CD14-positive monocyte (primary cell): ENCODE measurements at regions not wholly inside any gene's neighbourhood (a gene's known extent, or its start where the extent isn't known, plus 50 kb on each side); places are given as distances from the start of the nearest gene placed in this dataset.

Source experiments
- DNase-seq, 3 donors: peaks; one replicate each; pipeline ENCODE4 v3.0.0-alpha.2; 2011 to 2022
- H2AFZ ChIP-seq: 2 replicates; pipeline ENCODE4 v1.6.0; 2012; ENCODE audit warnings: mild to moderate bottlenecking, low read depth, low read length, inconsistent platforms; ENCODE audit not compliant: insufficient read depth, poor library complexity, severe bottlenecking
- H3K27ac ChIP-seq, 2 donors: 1 replicate in 1 of 2; 2 replicates in 1 of 2; pipeline ENCODE4 v1.5.1; 2012 to 2013; ENCODE audit warnings: low read length in 2 of 2, control low read depth in 1 of 2, inconsistent platforms in 1 of 2, low read depth in 1 of 2, mild to moderate bottlenecking in 1 of 2
- H3K27me3 ChIP-seq, 2 donors: one replicate each; pipeline versions ENCODE4 v1.6.0 to v1.6.1; 2011 to 2013; ENCODE audit warnings: low read length in 2 of 2; ENCODE audit not compliant: control insufficient read depth in 2 of 2, insufficient read depth in 2 of 2
- H3K36me3 ChIP-seq, 2 donors: replicated peaks in 1 of 2; 1 replicate in 1 of 2; 2 replicates in 1 of 2; pipeline versions ENCODE4 v1.5.1 to v1.6.1; 2012 to 2013; ENCODE audit warnings: low read length in 2 of 2, control low read depth in 1 of 2, inconsistent platforms in 1 of 2, mild to moderate bottlenecking in 1 of 2; ENCODE audit not compliant: insufficient read depth in 2 of 2, control insufficient read depth in 1 of 2
- H3K4me1 ChIP-seq, 2 donors: 1 replicate in 1 of 2; 2 replicates in 1 of 2; pipeline versions ENCODE4 v1.5.1 to v1.6.1; 2012 to 2013; ENCODE audit warnings: low read length in 2 of 2, control low read depth in 1 of 2, inconsistent platforms in 1 of 2, mild to moderate bottlenecking in 1 of 2, moderate library complexity in 1 of 2; ENCODE audit not compliant: insufficient read depth in 2 of 2, control insufficient read depth in 1 of 2
- H3K4me2 ChIP-seq: replicated peaks from 2 replicates; pipeline ENCODE3; 2012; ENCODE audit warnings: low read length, moderate library complexity, mild to moderate bottlenecking; ENCODE audit not compliant: poor library complexity, severe bottlenecking; ENCODE audit errors: extremely low read depth
- H3K4me3 ChIP-seq, 3 experiments: fragments of 200-600 bp in 1 of 3; sonication (generic) in 1 of 3; replicated peaks in 1 of 3; 1 replicate in 2 of 3; 2 replicates in 1 of 3; pipeline ENCODE4 v1.5.1; 2011 to 2013; ENCODE audit warnings: low read length in 3 of 3, mild to moderate bottlenecking in 3 of 3, control low read depth in 2 of 3, low read depth in 2 of 3, inconsistent platforms in 1 of 3, moderate library complexity in 1 of 3
- H3K79me2 ChIP-seq: 2 replicates; pipeline ENCODE4 v1.6.0; 2012; ENCODE audit warnings: mild to moderate bottlenecking, control low read depth, inconsistent platforms, low read length, moderate library complexity; ENCODE audit not compliant: insufficient read depth
- H3K9ac ChIP-seq: 2 replicates; pipeline ENCODE4 v1.6.0; 2017; ENCODE audit warnings: low read length, mild to moderate bottlenecking; ENCODE audit not compliant: insufficient read depth, poor library complexity, severe bottlenecking
- H3K9me3 ChIP-seq, 2 donors: replicated peaks in 1 of 2; 1 replicate in 1 of 2; 2 replicates in 1 of 2; pipeline versions ENCODE4 v1.5.1 to v1.6.1; 2012 to 2013; ENCODE audit warnings: low read length in 2 of 2, control low read depth in 1 of 2; ENCODE audit not compliant: control insufficient read depth in 1 of 2, insufficient read depth in 1 of 2
- H4K20me1 ChIP-seq: 2 replicates; pipeline ENCODE4 v1.6.0; 2012; ENCODE audit warnings: mild to moderate bottlenecking, low read length, control low read depth, moderate library complexity; ENCODE audit not compliant: insufficient read depth
- H3K27ac Mint-ChIP-seq, 7 donors: one replicate each; pipeline ENCODE4 v1.8.0; 2020; ENCODE audit warnings: mild to moderate bottlenecking in 7 of 7, mixed read lengths in 7 of 7, moderate library complexity in 6 of 7, inconsistent platforms in 2 of 7
- H3K27me3 Mint-ChIP-seq, 3 donors: one replicate each; pipeline ENCODE4 v1.8.0; 2021 to 2022; ENCODE audit warnings: low read depth in 3 of 3, mild to moderate bottlenecking in 3 of 3, mixed read lengths in 3 of 3, moderate library complexity in 3 of 3, inconsistent platforms in 1 of 3
- H3K36me3 Mint-ChIP-seq, 2 donors: one replicate each; pipeline ENCODE4 v1.8.0; 2020; ENCODE audit warnings: mixed read lengths in 2 of 2, inconsistent platforms in 1 of 2, mild to moderate bottlenecking in 1 of 2
- H3K4me1 Mint-ChIP-seq: one replicate; pipeline ENCODE4 v1.8.0; 2020; ENCODE audit warnings: mild to moderate bottlenecking, mixed read lengths
- H3K4me3 Mint-ChIP-seq, 2 donors: one replicate each; pipeline ENCODE4 v1.8.0; 2020; ENCODE audit warnings: mild to moderate bottlenecking in 2 of 2, mixed read lengths in 2 of 2, moderate library complexity in 1 of 2
- H3K9me3 Mint-ChIP-seq, 7 donors: one replicate each; pipeline ENCODE4 v1.8.0; 2020 to 2022; ENCODE audit warnings: mixed read lengths in 7 of 7, mild to moderate bottlenecking in 6 of 7, moderate library complexity in 6 of 7, inconsistent platforms in 2 of 7
- WGBS: methylation state at CpG from one replicate; pipeline ENCODE4 v1.1.5; 2013; ENCODE audit warnings: missing lambda C conversion rate; ENCODE audit not compliant: insufficient coverage; 5-methylcytosine and 5-hydroxymethylcytosine counted together
- intact Hi-C, 2 donors: fragments of 100-400 bp; cut with micrococcal nuclease; formaldehyde crosslinking; loops; one replicate each; pipeline versions ENCODE4 v1.15.0 to v1.15.1; 2023
- TF ChIP-seq, protein P1 (sequence below): fragments of 200-600 bp; IDR thresholded peaks from one replicate; pipeline ENCODE4 v1.8.0; 2022; ENCODE audit warnings: antibody characterized with exemption, mild to moderate bottlenecking

DNA sequence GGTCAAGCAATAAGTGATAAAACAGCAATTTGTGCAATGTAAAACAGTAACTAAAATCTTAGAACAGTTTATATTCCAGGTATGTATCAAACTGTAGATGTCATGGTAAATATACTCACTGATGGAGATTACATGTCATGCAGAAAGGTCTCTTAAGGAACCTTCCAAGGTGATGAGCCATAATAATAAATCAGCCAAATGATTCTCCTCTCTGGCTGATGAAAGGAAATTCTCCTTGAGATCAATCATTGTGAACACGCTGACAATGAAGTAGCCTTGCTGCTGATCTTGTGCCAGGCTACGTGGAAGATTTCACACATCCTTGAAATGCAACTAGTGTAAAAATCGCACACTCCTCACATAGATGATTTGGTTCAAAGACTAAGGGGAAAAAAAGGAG lies 392.5 kb upstream of the CDH7 start:
- H3K9me3 ChIP-seq = no peaks in the 10 kb centered on the region
- Mint-ChIP-seq H3K4me1 (no peaks in the 10 kb centered on the region), H3K36me3 (no peaks in the 10 kb centered on the region), H3K27me3 (no peaks in the 10 kb centered on the region), H3K9me3 (peaks cover 0 to 3% (median 0%) of the 10 kb centered on the region in 7 donors), H3K27ac (no peak overlapping the region), H3K4me3 (no peak overlapping the region)
- H4K20me1 ChIP-seq = no peaks in the 10 kb centered on the region
- no peak for DNase-seq
- no peaks in the 10 kb centered on the region for H3K79me2 ChIP-seq
- no peak overlapping the region for H3K9ac ChIP-seq
- no CpG with 5 or more reads among the region's 3 CpGs for WGBS
- H3K27ac ChIP-seq = no peak overlapping the region
- TF ChIP-seq, protein P1, sequence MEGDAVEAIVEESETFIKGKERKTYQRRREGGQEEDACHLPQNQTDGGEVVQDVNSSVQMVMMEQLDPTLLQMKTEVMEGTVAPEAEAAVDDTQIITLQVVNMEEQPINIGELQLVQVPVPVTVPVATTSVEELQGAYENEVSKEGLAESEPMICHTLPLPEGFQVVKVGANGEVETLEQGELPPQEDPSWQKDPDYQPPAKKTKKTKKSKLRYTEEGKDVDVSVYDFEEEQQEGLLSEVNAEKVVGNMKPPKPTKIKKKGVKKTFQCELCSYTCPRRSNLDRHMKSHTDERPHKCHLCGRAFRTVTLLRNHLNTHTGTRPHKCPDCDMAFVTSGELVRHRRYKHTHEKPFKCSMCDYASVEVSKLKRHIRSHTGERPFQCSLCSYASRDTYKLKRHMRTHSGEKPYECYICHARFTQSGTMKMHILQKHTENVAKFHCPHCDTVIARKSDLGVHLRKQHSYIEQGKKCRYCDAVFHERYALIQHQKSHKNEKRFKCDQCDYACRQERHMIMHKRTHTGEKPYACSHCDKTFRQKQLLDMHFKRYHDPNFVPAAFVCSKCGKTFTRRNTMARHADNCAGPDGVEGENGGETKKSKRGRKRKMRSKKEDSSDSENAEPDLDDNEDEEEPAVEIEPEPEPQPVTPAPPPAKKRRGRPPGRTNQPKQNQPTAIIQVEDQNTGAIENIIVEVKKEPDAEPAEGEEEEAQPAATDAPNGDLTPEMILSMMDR = no peak
- H3K36me3 ChIP-seq = no peaks in the 10 kb centered on the region
- no peak overlapping the region for H3K4me3 ChIP-seq
- no peaks in the 10 kb centered on the region for H3K4me1 ChIP-seq
- no peak overlapping the region for H3K4me2 ChIP-seq
- intact Hi-C loops = no loop called here
- H2AFZ ChIP-seq = no peak overlapping the region
- no peaks in the 10 kb centered on the region for H3K27me3 ChIP-seq

DNA sequence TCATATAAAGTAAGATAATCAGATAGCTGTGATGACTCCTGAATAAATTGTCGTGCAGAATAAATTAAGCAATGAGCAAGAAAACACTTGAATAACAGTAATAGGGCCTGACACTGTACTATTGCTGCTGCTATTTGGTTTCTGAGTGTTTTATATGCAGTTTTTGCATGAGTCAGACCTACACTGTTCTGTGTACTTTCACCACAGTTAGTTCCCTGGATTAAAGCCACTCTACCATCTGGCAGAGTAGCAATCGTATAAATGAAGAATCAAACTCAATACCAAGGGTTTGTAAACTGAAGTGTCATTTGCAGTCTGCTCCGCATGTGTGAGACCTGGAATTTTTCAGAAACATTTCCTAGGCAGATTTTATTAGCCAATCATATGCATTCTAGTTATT lies 398.6 kb upstream of the CDH7 start:
- Mint-ChIP-seq H3K27ac (no peak overlapping the region), H3K9me3 (peaks cover 0 to 3% (median 0%) of the 10 kb centered on the region in 7 donors), H3K4me1 (no peaks in the 10 kb centered on the region), H3K36me3 (no peaks in the 10 kb centered on the region), H3K27me3 (no peaks in the 10 kb centered on the region), H3K4me3 (no peak overlapping the region)
- Histone ChIP-seq H3K4me1 (no peaks in the 10 kb centered on the region), H3K36me3 (no peaks in the 10 kb centered on the region), H3K27me3 (no peaks in the 10 kb centered on the region), H3K79me2 (no peaks in the 10 kb centered on the region), H4K20me1 (no peaks in the 10 kb centered on the region), H3K9me3 (no peaks in the 10 kb centered on the region), H3K4me3 (no peak overlapping the region), H3K9ac (no peak overlapping the region), H3K27ac (no peak overlapping the region), H3K4me2 (no peak overlapping the region), H2AFZ (no peak overlapping the region)
- WGBS = 100% methylated on average over 1 of the region's 3 CpGs
- intact Hi-C loops = no loop called here
- DNase-seq = no peak
- TF ChIP-seq, protein P1 = no peak
